ENCODE measurements at regions not wholly inside any gene's neighbourhood (a gene's known extent, or its start where the extent isn't known, plus 50 kb on each side); places are given as distances from the start of the nearest gene placed in this dataset.

GRCh38 chr20:21004386-21005076 lies 101.6 kb downstream of the LINC00237 start:
- no peaks in the 10 kb centered on the region for H3K36me3 ChIP-seq (ENCODE audit: control insufficient read depth in 2 of 2, insufficient read depth in 2 of 2, low read length in 1 of 2)
- H3K27me3 ChIP-seq (ENCODE audit: control insufficient read depth in 1 of 2, insufficient read depth in 2 of 2, low read length in 2 of 2) = no peaks in the 10 kb centered on the region

GRCh38 chr20:21003902-21004301 lies 102.3 kb downstream of the LINC00237 start:
- Histone ChIP-seq H3K27me3 (ENCODE audit: control insufficient read depth in 1 of 2, insufficient read depth in 2 of 2, low read length in 2 of 2) (no peaks in the 10 kb centered on the region), H3K36me3 (ENCODE audit: control insufficient read depth in 2 of 2, insufficient read depth in 2 of 2, low read length in 1 of 2) (no peaks in the 10 kb centered on the region), H3K4me1 (ENCODE audit: control insufficient read depth in 2 of 2, insufficient read depth in 2 of 2, low read length in 1 of 2) (no peaks in the 10 kb centered on the region), H3K27ac (ENCODE audit: low read depth in 2 of 2, low read length in 1 of 2) (no peak overlapping the region), H3K4me3 (ENCODE audit: low read depth in 1 of 2, low read length in 2 of 2) (no peak overlapping the region), H3K9me3 (ENCODE audit: control insufficient read depth in 2 of 2, insufficient read depth in 1 of 2, low read depth in 1 of 2, low read length in 1 of 2) (peaks cover 0 to 2% of the 10 kb centered on the region in 2 donors)
- 89 to 95% methylated on average over 2 of the region's 2 CpGs for WGBS, 2 donors

More at GRCh38 chr20:21004386-21005076, 101.6 kb downstream of the LINC00237 start:
- Histone ChIP-seq H3K4me3 (ENCODE audit: low read depth in 1 of 2, low read length in 2 of 2) (no peak overlapping the region), H3K9me3 (ENCODE audit: control insufficient read depth in 2 of 2, insufficient read depth in 1 of 2, low read depth in 1 of 2, low read length in 1 of 2) (peaks cover 0 to 2% of the 10 kb centered on the region in 2 donors), H3K27ac (ENCODE audit: low read depth in 2 of 2, low read length in 1 of 2) (no peak overlapping the region), H3K4me1 (ENCODE audit: control insufficient read depth in 2 of 2, insufficient read depth in 2 of 2, low read length in 1 of 2) (no peaks in the 10 kb centered on the region)
- 75 to 83% methylated on average over 8 of the region's 8 CpGs for WGBS, 2 donors

- no peaks in the 10 kb centered on the region for H3K36me3 ChIP-seq (ENCODE audit: control insufficient read depth in 2 of 2, insufficient read depth in 2 of 2, low read length in 1 of 2)
- WGBS, 2 donors = 83 to 84% methylated on average over 8 of the region's 8 CpGs
- no peaks in the 10 kb centered on the region for H3K27me3 ChIP-seq (ENCODE audit: control insufficient read depth in 1 of 2, insufficient read depth in 2 of 2, low read length in 2 of 2)
- H3K4me1 ChIP-seq (ENCODE audit: control insufficient read depth in 2 of 2, insufficient read depth in 2 of 2, low read length in 1 of 2) = no peaks in the 10 kb centered on the region
- H3K4me3 ChIP-seq (ENCODE audit: low read depth in 1 of 2, low read length in 2 of 2) = no peak overlapping the region
- no peak overlapping the region for H3K27ac ChIP-seq (ENCODE audit: low read depth in 2 of 2, low read length in 1 of 2)
- H3K9me3 ChIP-seq (ENCODE audit: control insufficient read depth in 2 of 2, insufficient read depth in 1 of 2, low read depth in 1 of 2, low read length in 1 of 2) = peaks cover 0 to 2% of the 10 kb centered on the region in 2 donors
These were observed 103.7 kb downstream of the LINC00237 start for GRCh38 chr20:21002486-21002885.

- Histone ChIP-seq H3K9me3 (ENCODE audit: control insufficient read depth in 2 of 2, insufficient read depth in 1 of 2, low read depth in 1 of 2, low read length in 1 of 2) (no peaks in the 10 kb centered on the region), H3K4me3 (ENCODE audit: low read depth in 1 of 2, low read length in 2 of 2) (no peak overlapping the region), H3K4me1 (ENCODE audit: control insufficient read depth in 2 of 2, insufficient read depth in 2 of 2, low read length in 1 of 2) (no peaks in the 10 kb centered on the region), H3K27me3 (ENCODE audit: control insufficient read depth in 1 of 2, insufficient read depth in 2 of 2, low read length in 2 of 2) (no peaks in the 10 kb centered on the region), H3K36me3 (ENCODE audit: control insufficient read depth in 2 of 2, insufficient read depth in 2 of 2, low read length in 1 of 2) (no peaks in the 10 kb centered on the region), H3K27ac (ENCODE audit: low read depth in 2 of 2, low read length in 1 of 2) (no peak overlapping the region)
- 71 to 76% methylated on average over 12 of the region's 12 CpGs for WGBS, 2 donors
These were observed 112.8 kb downstream of the LINC00237 start for GRCh38 chr20:20993372-20993771.

GRCh38 chr20:20992686-20993360 lies 113.3 kb downstream of the LINC00237 start:
- Histone ChIP-seq H3K36me3 (ENCODE audit: control insufficient read depth in 2 of 2, insufficient read depth in 2 of 2, low read length in 1 of 2) (no peaks in the 10 kb centered on the region), H3K4me1 (ENCODE audit: control insufficient read depth in 2 of 2, insufficient read depth in 2 of 2, low read length in 1 of 2) (no peaks in the 10 kb centered on the region), H3K9me3 (ENCODE audit: control insufficient read depth in 2 of 2, insufficient read depth in 1 of 2, low read depth in 1 of 2, low read length in 1 of 2) (no peaks in the 10 kb centered on the region), H3K27me3 (ENCODE audit: control insufficient read depth in 1 of 2, insufficient read depth in 2 of 2, low read length in 2 of 2) (no peaks in the 10 kb centered on the region), H3K27ac (ENCODE audit: low read depth in 2 of 2, low read length in 1 of 2) (no peak overlapping the region), H3K4me3 (ENCODE audit: low read depth in 1 of 2, low read length in 2 of 2) (no peak overlapping the region)
- 80 to 85% methylated on average over 15 of the region's 15 CpGs for WGBS, 2 donors

- 88 to 91% methylated on average over 7 of the region's 7 CpGs for WGBS, 2 donors
These were observed 113.9 kb downstream of the LINC00237 start for GRCh38 chr20:20992277-20992676.

GRCh38 chr20:20989081-20989480 lies 117.1 kb downstream of the LINC00237 start:
- Histone ChIP-seq H3K4me3 (ENCODE audit: low read depth in 1 of 2, low read length in 2 of 2) (no peak overlapping the region), H3K9me3 (ENCODE audit: control insufficient read depth in 2 of 2, insufficient read depth in 1 of 2, low read depth in 1 of 2, low read length in 1 of 2) (no peaks in the 10 kb centered on the region), H3K4me1 (ENCODE audit: control insufficient read depth in 2 of 2, insufficient read depth in 2 of 2, low read length in 1 of 2) (no peaks in the 10 kb centered on the region), H3K36me3 (ENCODE audit: control insufficient read depth in 2 of 2, insufficient read depth in 2 of 2, low read length in 1 of 2) (no peaks in the 10 kb centered on the region), H3K27ac (ENCODE audit: low read depth in 2 of 2, low read length in 1 of 2) (no peak overlapping the region), H3K27me3 (ENCODE audit: control insufficient read depth in 1 of 2, insufficient read depth in 2 of 2, low read length in 2 of 2) (no peaks in the 10 kb centered on the region)
- 45 to 46% methylated on average over 3 of the region's 3 CpGs for WGBS, 2 donors

More at GRCh38 chr20:20992277-20992676, 113.9 kb downstream of the LINC00237 start:
- H3K4me1 ChIP-seq (ENCODE audit: control insufficient read depth in 2 of 2, insufficient read depth in 2 of 2, low read length in 1 of 2) = no peaks in the 10 kb centered on the region
- H3K36me3 ChIP-seq (ENCODE audit: control insufficient read depth in 2 of 2, insufficient read depth in 2 of 2, low read length in 1 of 2) = no peaks in the 10 kb centered on the region
- H3K27me3 ChIP-seq (ENCODE audit: control insufficient read depth in 1 of 2, insufficient read depth in 2 of 2, low read length in 2 of 2) = no peaks in the 10 kb centered on the region
- H3K27ac ChIP-seq (ENCODE audit: low read depth in 2 of 2, low read length in 1 of 2) = no peak overlapping the region
- H3K9me3 ChIP-seq (ENCODE audit: control insufficient read depth in 2 of 2, insufficient read depth in 1 of 2, low read depth in 1 of 2, low read length in 1 of 2) = no peaks in the 10 kb centered on the region
- no peak overlapping the region for H3K4me3 ChIP-seq (ENCODE audit: low read depth in 1 of 2, low read length in 2 of 2)

GRCh38 chr20:20979934-20980333 lies 126.2 kb downstream of the LINC00237 start:
- Histone ChIP-seq H3K4me3 (ENCODE audit: low read depth in 1 of 2, low read length in 2 of 2) (no peak overlapping the region), H3K4me1 (ENCODE audit: control insufficient read depth in 2 of 2, insufficient read depth in 2 of 2, low read length in 1 of 2) (no peaks in the 10 kb centered on the region), H3K9me3 (ENCODE audit: control insufficient read depth in 2 of 2, insufficient read depth in 1 of 2, low read depth in 1 of 2, low read length in 1 of 2) (peaks cover 0 to 2% of the 10 kb centered on the region in 2 donors), H3K27me3 (ENCODE audit: control insufficient read depth in 1 of 2, insufficient read depth in 2 of 2, low read length in 2 of 2) (no peaks in the 10 kb centered on the region), H3K27ac (ENCODE audit: low read depth in 2 of 2, low read length in 1 of 2) (no peak overlapping the region), H3K36me3 (ENCODE audit: control insufficient read depth in 2 of 2, insufficient read depth in 2 of 2, low read length in 1 of 2) (no peaks in the 10 kb centered on the region)

GRCh38 chr20:20977786-20978185 lies 128.4 kb downstream of the LINC00237 start:
- 81 to 84% methylated on average over 5 of the region's 5 CpGs for WGBS, 2 donors
- H3K36me3 ChIP-seq (ENCODE audit: control insufficient read depth in 2 of 2, insufficient read depth in 2 of 2, low read length in 1 of 2) = no peaks in the 10 kb centered on the region
- no peak overlapping the region for H3K27ac ChIP-seq (ENCODE audit: low read depth in 2 of 2, low read length in 1 of 2)
- no peak overlapping the region for H3K4me3 ChIP-seq (ENCODE audit: low read depth in 1 of 2, low read length in 2 of 2)
- no peaks in the 10 kb centered on the region for H3K4me1 ChIP-seq (ENCODE audit: control insufficient read depth in 2 of 2, insufficient read depth in 2 of 2, low read length in 1 of 2)
- no peaks in the 10 kb centered on the region for H3K27me3 ChIP-seq (ENCODE audit: control insufficient read depth in 1 of 2, insufficient read depth in 2 of 2, low read length in 2 of 2)
- peaks cover 0 to 2% of the 10 kb centered on the region in 2 donors for H3K9me3 ChIP-seq (ENCODE audit: control insufficient read depth in 2 of 2, insufficient read depth in 1 of 2, low read depth in 1 of 2, low read length in 1 of 2)

GRCh38 chr20:20972490-20972889 lies 133.7 kb downstream of the LINC00237 start:
- Histone ChIP-seq H3K36me3 (ENCODE audit: control insufficient read depth in 2 of 2, insufficient read depth in 2 of 2, low read length in 1 of 2) (no peaks in the 10 kb centered on the region), H3K4me3 (ENCODE audit: low read depth in 1 of 2, low read length in 2 of 2) (no peak overlapping the region), H3K27ac (ENCODE audit: low read depth in 2 of 2, low read length in 1 of 2) (no peak overlapping the region), H3K27me3 (ENCODE audit: control insufficient read depth in 1 of 2, insufficient read depth in 2 of 2, low read length in 2 of 2) (no peaks in the 10 kb centered on the region), H3K4me1 (ENCODE audit: control insufficient read depth in 2 of 2, insufficient read depth in 2 of 2, low read length in 1 of 2) (no peaks in the 10 kb centered on the region), H3K9me3 (ENCODE audit: control insufficient read depth in 2 of 2, insufficient read depth in 1 of 2, low read depth in 1 of 2, low read length in 1 of 2) (peaks cover 0 to 2% of the 10 kb centered on the region in 2 donors)
- WGBS, 2 donors = 79 to 94% methylated on average over 1 of the region's 1 CpG
